Liver (tissue), 8 donors: ENCODE measurements at regions not wholly inside any gene's neighbourhood (a gene's known extent, or its start where the extent isn't known, plus 50 kb on each side); places are given as distances from the start of the nearest gene placed in this dataset.

Source experiments
- DNase-seq: peaks from one replicate; pipeline ENCODE4 v3.0.0-alpha.2; 2017; ENCODE audit warnings: low spot score
- H3K27ac ChIP-seq, 2 donors: one replicate each; pipeline ENCODE4 v1.7.0; 2013; ENCODE audit warnings: inconsistent platforms in 2 of 2, low read length in 2 of 2, control low read depth in 1 of 2, low read depth in 1 of 2, mild to moderate bottlenecking in 1 of 2
- H3K27me3 ChIP-seq, 4 donors: one replicate each; pipeline versions ENCODE4 v1.6.1 to v1.7.0; 2013; ENCODE audit warnings: low read length in 3 of 4, inconsistent platforms in 1 of 4, mild to moderate bottlenecking in 1 of 4, moderate library complexity in 1 of 4; ENCODE audit not compliant: control insufficient read depth in 4 of 4, insufficient read depth in 4 of 4
- H3K36me3 ChIP-seq, 4 donors: one replicate each; pipeline versions ENCODE4 v1.6.1 to v1.7.0; 2013; ENCODE audit warnings: low read length in 3 of 4, mild to moderate bottlenecking in 3 of 4, low read depth in 1 of 4, moderate library complexity in 1 of 4; ENCODE audit not compliant: control insufficient read depth in 4 of 4, insufficient read depth in 3 of 4
- H3K4me1 ChIP-seq, 4 donors: one replicate each; pipeline versions ENCODE4 v1.6.1 to v1.7.0; 2013; ENCODE audit warnings: low read length in 3 of 4, mild to moderate bottlenecking in 3 of 4, moderate library complexity in 1 of 4; ENCODE audit not compliant: control insufficient read depth in 4 of 4, insufficient read depth in 4 of 4
- H3K4me3 ChIP-seq, 3 donors: one replicate each; pipeline versions ENCODE4 v1.6.1 to v1.7.0; 2013; ENCODE audit warnings: low read length in 3 of 3, control low read depth in 1 of 3, low read depth in 1 of 3, mild to moderate bottlenecking in 1 of 3
- H3K9ac ChIP-seq, 2 donors: one replicate each; pipeline ENCODE4 v1.7.0; 2013; ENCODE audit warnings: low read length in 2 of 2, mild to moderate bottlenecking in 2 of 2, moderate library complexity in 2 of 2, control low read depth in 1 of 2, low read depth in 1 of 2
- H3K9me3 ChIP-seq, 4 donors: one replicate each; pipeline versions ENCODE4 v1.6.1 to v1.7.0; 2013; ENCODE audit warnings: low read length in 3 of 4; ENCODE audit not compliant: control insufficient read depth in 4 of 4
- ATF3 ChIP-seq: IDR thresholded peaks from 2 replicates; pipeline ENCODE4 v1.6.1; 2016; ENCODE audit warnings: antibody characterized with exemption
- CTCF ChIP-seq: fragments of 150-350 bp; IDR thresholded peaks from 2 replicates; pipeline ENCODE4 v1.5.1; 2017; ENCODE audit warnings: improper control_type of control experiment, low read depth, low read length; ENCODE audit not compliant: missing input control
- EGR1 ChIP-seq, 2 donors: IDR thresholded peaks; 2 replicates each; pipeline ENCODE4 v1.6.1; 2016 to 2018; ENCODE audit warnings: antibody characterized with exemption in 2 of 2, low read depth in 2 of 2
- GABPA ChIP-seq, 2 donors: IDR thresholded peaks in 1 of 2; conservative IDR thresholded peaks in 1 of 2; 2 replicates each; pipeline ENCODE4 v1.6.1; 2016; ENCODE audit warnings: antibody characterized with exemption in 2 of 2, mild to moderate bottlenecking in 1 of 2, moderate library complexity in 1 of 2
- HNF4A ChIP-seq, 2 donors: conservative IDR thresholded peaks; 2 replicates each; pipeline ENCODE4 v1.6.1; 2016; ENCODE audit warnings: antibody characterized with exemption in 2 of 2, mild to moderate bottlenecking in 2 of 2
- HNF4G ChIP-seq: IDR thresholded peaks from 2 replicates; pipeline ENCODE4 v1.6.1; 2016; ENCODE audit warnings: antibody characterized with exemption
- JUND ChIP-seq, 2 donors: IDR thresholded peaks; 2 replicates each; pipeline ENCODE4 v1.6.1; 2016; ENCODE audit warnings: antibody characterized with exemption in 2 of 2
- MAX ChIP-seq: IDR thresholded peaks from 2 replicates; pipeline ENCODE4 v1.6.1; 2016; ENCODE audit warnings: antibody characterized with exemption
- RAD21 ChIP-seq, 2 donors: IDR thresholded peaks; 2 replicates each; pipeline ENCODE4 v1.6.1; 2016; ENCODE audit warnings: antibody characterized with exemption in 2 of 2, mild to moderate bottlenecking in 2 of 2
- REST ChIP-seq: IDR thresholded peaks from 2 replicates; pipeline ENCODE4 v1.6.1; 2016; ENCODE audit warnings: antibody characterized with exemption, mild to moderate bottlenecking
- RXRA ChIP-seq, 2 donors: IDR thresholded peaks; 2 replicates each; pipeline ENCODE4 v1.6.1; 2017 to 2018; ENCODE audit warnings: antibody characterized with exemption in 2 of 2, mild to moderate bottlenecking in 1 of 2
- SP1 ChIP-seq: IDR thresholded peaks from 2 replicates; pipeline ENCODE4 v1.6.1; 2018; ENCODE audit warnings: antibody characterized with exemption, mild to moderate bottlenecking
- YY1 ChIP-seq: IDR thresholded peaks from 2 replicates; pipeline ENCODE4 v1.6.1; 2016; ENCODE audit warnings: antibody characterized with exemption, mild to moderate bottlenecking
- ZBTB33 ChIP-seq: IDR thresholded peaks from 2 replicates; pipeline ENCODE4 v1.6.1; 2016; ENCODE audit warnings: antibody characterized with exemption
- WGBS: extraction: QIAGEN DNeasy Blood & Tissue Kit; methylation state at CpG from one replicate; pipeline ENCODE4 v1.1.7; 2013; 5-methylcytosine and 5-hydroxymethylcytosine counted together
- donor health status: healthy.
- donor health status: healthy.
- donor health status: healthy.
- donor health status: healthy.
- donor health status: healthy.

- no peaks in the 10 kb centered on the region for H3K9me3 ChIP-seq
- H3K27me3 ChIP-seq = peaks cover 0 to 5% (median under 1%) of the 10 kb centered on the region in 4 donors
- H3K9ac ChIP-seq = no peak overlapping the region
- H3K4me3 ChIP-seq = no peak overlapping the region
- TF ChIP-seq JUND (IDR thresholded peaks at IDR 0.05) = no peak
- TF ChIP-seq HNF4A (conservative IDR thresholded peaks at IDR 0.05) = no peak
- TF ChIP-seq ZBTB33 = no peak
- TF ChIP-seq ATF3 = no peak
- TF ChIP-seq GABPA (IDR thresholded peaks at IDR 0.05 in 1 of 2, conservative IDR thresholded peaks at IDR 0.05 in 1 of 2) = no peak
- no peak for TF ChIP-seq SP1
- H3K27ac ChIP-seq = no peak overlapping the region
- DNase-seq = no peak
- H3K4me1 ChIP-seq = no peaks in the 10 kb centered on the region
- WGBS = 79% methylated on average over 5 of the region's 5 CpGs
- no peaks in the 10 kb centered on the region for H3K36me3 ChIP-seq
These were observed 815.2 kb downstream of the UQCRFS1 start for GRCh38 chr19:28397800-28398199.

- peaks cover 0 to 5% (median under 1%) of the 10 kb centered on the region in 4 donors for H3K27me3 ChIP-seq
- H3K4me1 ChIP-seq = no peaks in the 10 kb centered on the region
- H3K9me3 ChIP-seq = no peaks in the 10 kb centered on the region
- H3K27ac ChIP-seq = no peak overlapping the region
- WGBS = 74% methylated on average over 10 of the region's 10 CpGs
- H3K4me3 ChIP-seq = no peak overlapping the region
- TF ChIP-seq ZBTB33 (no peak), HNF4G (no peak), HNF4A (conservative IDR thresholded peaks at IDR 0.05) (no peak), CTCF (no peak), REST (no peak), ATF3 (no peak), EGR1 (IDR thresholded peaks at IDR 0.05; ENCODE audit: low read depth in 2 of 2) (no peak), GABPA (IDR thresholded peaks at IDR 0.05 in 1 of 2, conservative IDR thresholded peaks at IDR 0.05 in 1 of 2) (no peak), YY1 (no peak), MAX (no peak), RXRA (IDR thresholded peaks at IDR 0.05) (no peak), RAD21 (IDR thresholded peaks at IDR 0.05) (no peak)
- no peak for DNase-seq
- no peak overlapping the region for H3K9ac ChIP-seq
- no peaks in the 10 kb centered on the region for H3K36me3 ChIP-seq
These were observed 815.6 kb downstream of the UQCRFS1 start for GRCh38 chr19:28397306-28397705.
